22Rv1 (cell line): ENCODE measurements at regions not wholly inside any gene's neighbourhood (a gene's known extent, or its start where the extent isn't known, plus 50 kb on each side); places are given as distances from the start of the nearest gene placed in this dataset.
"Not testable (repeated sequence)": the region's sequence is repeated elsewhere in the genome, so short reads cannot be mapped to it uniquely, and the experiment has no call there.

Source experiments
- CTCF ChIP-seq: fragments of 450-650 bp; IDR thresholded peaks from 2 replicates; pipeline ENCODE4 v1.5.1; 2017; ENCODE audit warnings: mild to moderate bottlenecking
- ZFX ChIP-seq: fragments of 450-650 bp; IDR thresholded peaks from 2 replicates; pipeline ENCODE4 v1.6.1; 2017; ENCODE audit warnings: antibody characterized with exemption, borderline replicate concordance

- TF ChIP-seq CTCF, ZFX: not testable (repeated sequence)
These were observed 89.9 kb upstream of the TMEM164 start for GRCh38 chrX:109912993-109913392.
